ENCODE measurements at regions not wholly inside any gene's neighbourhood (a gene's known extent, or its start where the extent isn't known, plus 50 kb on each side); places are given as distances from the start of the nearest gene placed in this dataset.

DNA sequence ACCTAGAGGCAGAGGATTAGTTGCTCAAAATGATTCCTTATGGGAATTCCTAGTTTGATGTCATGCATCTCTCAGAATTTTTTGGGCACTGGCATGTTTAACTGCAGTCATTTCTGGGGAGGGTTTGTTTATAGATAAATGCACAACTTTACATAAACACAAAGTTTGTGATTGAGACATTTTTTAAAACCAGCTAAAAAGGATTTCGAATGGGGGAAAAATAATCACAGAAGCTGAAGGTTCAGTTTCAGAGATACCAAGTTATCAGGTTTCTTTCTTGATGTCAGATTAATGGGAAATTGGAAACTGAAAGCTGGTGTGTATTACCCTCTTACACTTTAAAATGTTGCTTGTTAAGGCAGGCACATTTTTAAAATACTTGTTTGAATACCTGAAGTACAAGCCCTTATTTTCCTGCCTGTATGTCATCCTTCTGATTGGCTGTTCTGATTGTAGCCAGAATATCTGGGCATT lies 72.1 kb downstream of the DISP1 start (continued):
- TF ChIP-seq, protein P1, sequence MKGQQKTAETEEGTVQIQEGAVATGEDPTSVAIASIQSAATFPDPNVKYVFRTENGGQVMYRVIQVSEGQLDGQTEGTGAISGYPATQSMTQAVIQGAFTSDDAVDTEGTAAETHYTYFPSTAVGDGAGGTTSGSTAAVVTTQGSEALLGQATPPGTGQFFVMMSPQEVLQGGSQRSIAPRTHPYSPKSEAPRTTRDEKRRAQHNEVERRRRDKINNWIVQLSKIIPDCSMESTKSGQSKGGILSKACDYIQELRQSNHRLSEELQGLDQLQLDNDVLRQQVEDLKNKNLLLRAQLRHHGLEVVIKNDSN (IDR thresholded peaks at IDR 0.05; ENCODE audit: borderline replicate concordance, low read depth), result no peak

DNA sequence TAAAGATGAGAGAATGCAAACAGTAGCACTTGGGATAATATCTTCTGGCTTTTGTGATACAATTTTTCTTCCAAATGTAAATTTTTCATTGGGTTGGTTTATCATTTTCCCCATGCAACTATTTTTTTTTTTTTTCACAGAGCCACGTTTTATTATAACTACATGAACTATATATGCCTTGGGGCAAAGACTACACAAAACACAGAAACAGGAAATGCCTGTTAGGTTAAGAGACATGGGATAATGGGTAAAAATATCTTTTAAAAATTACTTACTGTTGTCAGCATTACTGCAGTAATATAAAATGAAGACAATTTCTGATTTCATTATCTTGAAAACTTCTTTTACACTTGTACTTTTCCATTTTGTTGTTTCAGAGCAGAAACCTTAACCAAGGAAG lies 74.6 kb downstream of the DISP1 start:
- no peaks in the 10 kb centered on the region for H3K79me2 ChIP-seq (ENCODE audit: insufficient read depth)
- peaks cover 8% of the 10 kb centered on the region for H3F3A ChIP-seq (replicated peaks; ENCODE audit: insufficient read depth)
- H3K9ac ChIP-seq, result no peak overlapping the region
- H3K9me2 ChIP-seq, result no peaks in the 10 kb centered on the region
- H4K20me1 ChIP-seq (ENCODE audit: insufficient read depth), result no peaks in the 10 kb centered on the region
- no peaks in the 10 kb centered on the region for H3K9me3 ChIP-seq
- H3K36me3 ChIP-seq (replicated peaks in 1 of 2; ENCODE audit: control insufficient read depth in 1 of 2, insufficient read depth in 2 of 2, low read length in 1 of 2), result no peaks in the 10 kb centered on the region
- CTCF ChIA-PET, result interaction anchor here (1.4 to 1.6 kb wide), 2 partner anchors 201 to 244 kb away, joined by 3 to 7 read pairs; no protein-coding TSS in a partner anchor
- H3K4me3 ChIP-seq (ENCODE audit: low read depth in 2 of 2, low read length in 1 of 2), result no peak overlapping the region
- H3K27ac ChIP-seq (ENCODE audit: low read depth in 2 of 2, low read length in 1 of 2), result 0 out of 4 replicates have a peak overlapping the region, but pooled peaks of 1 of the 2 experiments have one; percentile 2
- DNase-seq, result peak; percentile 23
- no peak for TF ChIP-seq YY1 (IDR thresholded peaks at IDR 0.05; ENCODE audit: low read depth)
- TF ChIP-seq TEAD4 (IDR thresholded peaks at IDR 0.05; ENCODE audit: borderline replicate concordance, insufficient read depth), result no peak
- TF ChIP-seq, protein P2, sequence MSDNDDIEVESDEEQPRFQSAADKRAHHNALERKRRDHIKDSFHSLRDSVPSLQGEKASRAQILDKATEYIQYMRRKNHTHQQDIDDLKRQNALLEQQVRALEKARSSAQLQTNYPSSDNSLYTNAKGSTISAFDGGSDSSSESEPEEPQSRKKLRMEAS (IDR thresholded peaks at IDR 0.05; ENCODE audit: low read depth), result no peak
- TF ChIP-seq, protein P3, sequence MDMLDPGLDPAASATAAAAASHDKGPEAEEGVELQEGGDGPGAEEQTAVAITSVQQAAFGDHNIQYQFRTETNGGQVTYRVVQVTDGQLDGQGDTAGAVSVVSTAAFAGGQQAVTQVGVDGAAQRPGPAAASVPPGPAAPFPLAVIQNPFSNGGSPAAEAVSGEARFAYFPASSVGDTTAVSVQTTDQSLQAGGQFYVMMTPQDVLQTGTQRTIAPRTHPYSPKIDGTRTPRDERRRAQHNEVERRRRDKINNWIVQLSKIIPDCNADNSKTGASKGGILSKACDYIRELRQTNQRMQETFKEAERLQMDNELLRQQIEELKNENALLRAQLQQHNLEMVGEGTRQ (IDR thresholded peaks at IDR 0.05; ENCODE audit: borderline replicate concordance, low read depth, low read length), result no peak
- TF ChIP-seq GATA2 (CRISPR knock-in tag; IDR thresholded peaks at IDR 0.05), result no peak
- TF ChIP-seq RXRA (IDR thresholded peaks at IDR 0.05; ENCODE audit: borderline replicate concordance, low read depth), result no peak
- no peak for TF ChIP-seq RAD21 (IDR thresholded peaks at IDR 0.05; ENCODE audit: low read length)
- TF ChIP-seq, protein P1 (IDR thresholded peaks at IDR 0.05; ENCODE audit: borderline replicate concordance, low read depth), result no peak
- no peak for TF ChIP-seq ELF1 (IDR thresholded peaks at IDR 0.05)
- no peak for TF ChIP-seq EZH2phosphoT487 (IDR thresholded peaks at IDR 0.05; ENCODE audit: borderline replicate concordance, low read depth)
- TF ChIP-seq REST (IDR thresholded peaks at IDR 0.05; ENCODE audit: low read depth, low read length), result no peak
- no peak for TF ChIP-seq JUND (IDR thresholded peaks at IDR 0.05)
- no peak for TF ChIP-seq SMC3 (IDR thresholded peaks at IDR 0.05; ENCODE audit: low read depth, low read length)
- no peak for TF ChIP-seq FOSL2 (IDR thresholded peaks at IDR 0.05; ENCODE audit: borderline replicate concordance, low read depth)
- TF ChIP-seq GABPA (IDR thresholded peaks at IDR 0.05; ENCODE audit: low read depth), result no peak
- TF ChIP-seq FOXM1 (IDR thresholded peaks at IDR 0.05; ENCODE audit: low read depth), result no peak
- TF ChIP-seq, protein P4, sequence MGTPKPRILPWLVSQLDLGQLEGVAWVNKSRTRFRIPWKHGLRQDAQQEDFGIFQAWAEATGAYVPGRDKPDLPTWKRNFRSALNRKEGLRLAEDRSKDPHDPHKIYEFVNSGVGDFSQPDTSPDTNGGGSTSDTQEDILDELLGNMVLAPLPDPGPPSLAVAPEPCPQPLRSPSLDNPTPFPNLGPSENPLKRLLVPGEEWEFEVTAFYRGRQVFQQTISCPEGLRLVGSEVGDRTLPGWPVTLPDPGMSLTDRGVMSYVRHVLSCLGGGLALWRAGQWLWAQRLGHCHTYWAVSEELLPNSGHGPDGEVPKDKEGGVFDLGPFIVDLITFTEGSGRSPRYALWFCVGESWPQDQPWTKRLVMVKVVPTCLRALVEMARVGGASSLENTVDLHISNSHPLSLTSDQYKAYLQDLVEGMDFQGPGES (IDR thresholded peaks at IDR 0.05; ENCODE audit: low read depth, low read length), result no peak
- TF ChIP-seq PBX3 (IDR thresholded peaks at IDR 0.05), result no peak
- H3K27me3 ChIP-seq (ENCODE audit: insufficient read depth), result no peaks in the 10 kb centered on the region
- POLR2A ChIA-PET, result no interaction called here
- H2AFZ ChIP-seq (ENCODE audit: low read depth), result peak overlapping the region; percentile 11; the same call in 1 of the 2 replicates
- H3K4me2 ChIP-seq, result no peak overlapping the region
- peaks cover 9 to 11% of the 10 kb centered on the region in 2 experiments; a peak in 3 of 4 replicates for H3K4me1 ChIP-seq (ENCODE audit: control insufficient read depth in 1 of 2, insufficient read depth in 2 of 2, low read depth in 1 of 2, low read length in 1 of 2)
- WGBS (ENCODE audit: low lambda C conversion rate), result 12% methylated on average over 1 of the region's 1 CpG
